Renal cortex interstitium (tissue), 11 donors: ENCODE measurements at regions not wholly inside any gene's neighbourhood (a gene's known extent, or its start where the extent isn't known, plus 50 kb on each side); places are given as distances from the start of the nearest gene placed in this dataset.

Source experiments
- DNase-seq, 11 donors: peaks; one replicate each; pipeline ENCODE4 v3.0.0-alpha.2; 2013; ENCODE audit warnings: low read depth in 9 of 11, low spot score in 4 of 11; ENCODE audit errors: extremely low read depth in 1 of 11

DNA sequence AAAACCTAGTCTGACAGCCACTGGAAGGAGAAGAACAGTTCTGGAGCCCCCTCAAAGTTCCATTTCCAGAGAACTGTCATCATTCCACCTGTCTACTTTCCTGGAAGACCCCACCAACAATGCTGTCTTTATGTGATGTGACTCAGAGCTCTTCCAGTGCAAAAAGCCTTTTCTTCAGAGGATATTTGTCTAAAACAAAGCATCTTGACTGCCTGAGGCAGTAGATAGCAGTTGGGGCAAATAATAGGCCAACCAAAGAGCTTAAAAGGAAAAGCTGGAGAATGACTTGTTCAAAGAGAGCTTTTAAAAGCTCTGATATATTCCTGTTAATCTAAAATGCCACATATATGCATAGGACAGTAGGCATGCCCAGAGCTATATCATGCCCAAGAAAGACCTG, 62.6 kb downstream of the MIS18A start:
- no peak for DNase-seq

DNA sequence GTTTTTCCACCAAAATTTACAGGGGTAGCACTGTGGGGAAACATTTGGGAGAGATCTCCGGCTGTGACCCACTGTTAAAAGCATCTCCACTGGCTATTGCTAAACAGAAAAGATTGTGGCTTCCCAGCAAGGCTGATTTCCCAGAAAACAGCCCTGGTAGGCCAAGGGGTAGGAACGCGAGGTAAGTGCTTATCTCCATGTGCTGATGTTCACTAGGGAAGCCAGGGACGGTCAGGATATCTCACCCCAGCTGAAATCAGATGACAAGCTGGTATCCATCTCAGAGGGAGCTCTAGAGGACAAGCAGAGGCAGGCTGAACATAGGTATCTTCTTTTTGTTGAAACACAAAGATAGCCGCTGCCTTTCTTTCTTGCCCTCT, 63.6 kb downstream of the MIS18A start:
- DNase-seq: no peak

DNA sequence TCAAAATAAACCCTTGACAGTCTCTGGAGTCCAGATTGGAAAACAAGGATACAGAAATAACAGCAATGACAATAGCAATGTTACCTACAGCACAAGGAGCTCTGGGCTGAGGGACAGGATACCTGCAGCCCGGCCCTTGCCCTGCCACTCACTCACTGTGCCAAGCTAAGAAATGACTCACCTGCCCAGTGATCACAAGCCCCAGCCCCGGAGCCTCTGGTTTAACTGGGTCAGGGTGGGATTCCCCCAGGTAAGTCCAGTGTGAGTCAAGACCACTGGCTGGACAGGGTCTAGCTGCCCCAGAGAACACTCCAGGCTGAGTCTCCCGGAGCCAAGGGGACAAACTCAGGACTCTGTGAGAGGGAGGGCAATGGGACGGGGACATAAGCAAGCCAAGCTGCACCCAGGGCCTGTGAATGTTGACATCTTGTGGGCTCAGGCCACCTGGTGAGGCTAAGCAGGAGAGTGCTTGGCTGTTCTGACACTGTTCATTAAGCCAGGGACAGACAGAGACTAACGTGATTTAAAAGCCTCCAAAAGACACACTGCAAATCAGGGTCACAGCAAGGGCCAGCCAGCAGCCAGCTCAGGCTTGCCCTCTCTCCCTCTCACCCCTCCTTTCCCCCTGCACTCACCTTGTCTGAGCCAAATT, 64.1 kb downstream of the MIS18A start:
- no peak for DNase-seq

DNA sequence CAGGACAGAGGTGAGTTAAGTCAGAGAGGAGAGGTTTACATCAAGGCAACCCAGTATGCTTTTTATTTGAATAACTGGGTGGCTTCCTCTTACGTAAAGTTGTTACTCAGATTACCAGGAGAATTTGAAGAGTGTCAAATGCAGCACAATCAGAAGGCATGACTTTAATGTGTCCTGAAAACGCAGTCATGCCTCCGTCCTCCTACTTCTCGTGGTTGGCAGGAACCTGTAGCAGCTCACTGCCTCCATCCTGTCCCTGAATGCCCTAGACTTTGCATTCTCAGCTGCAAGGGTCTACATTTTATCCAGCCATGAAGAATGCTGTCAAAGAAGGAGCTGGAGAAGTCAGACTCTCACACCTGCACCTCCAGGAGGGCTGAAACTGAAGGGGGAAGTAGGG, 66.7 kb downstream of the MIS18A start:
- DNase-seq: no peak

DNA sequence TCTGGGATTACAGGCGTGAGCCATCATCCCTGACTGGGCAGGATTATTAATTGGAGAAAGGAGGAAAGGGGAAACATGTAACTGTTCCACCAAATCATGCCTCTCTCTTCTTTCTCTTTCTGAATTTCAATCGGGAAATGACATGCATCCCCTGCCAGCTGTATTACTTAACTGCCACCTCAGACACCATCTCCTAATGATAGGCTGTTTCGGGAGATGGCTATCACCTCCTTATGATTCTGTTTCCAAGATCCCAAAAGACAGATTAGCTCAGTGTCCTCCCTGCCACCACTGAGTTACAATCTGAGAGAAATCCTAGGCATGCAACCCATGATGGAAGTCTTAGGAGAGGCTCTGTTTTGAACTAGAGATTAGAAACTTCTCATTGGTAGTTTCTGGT, 67.5 kb downstream of the MIS18A start:
- no peak for DNase-seq

DNA sequence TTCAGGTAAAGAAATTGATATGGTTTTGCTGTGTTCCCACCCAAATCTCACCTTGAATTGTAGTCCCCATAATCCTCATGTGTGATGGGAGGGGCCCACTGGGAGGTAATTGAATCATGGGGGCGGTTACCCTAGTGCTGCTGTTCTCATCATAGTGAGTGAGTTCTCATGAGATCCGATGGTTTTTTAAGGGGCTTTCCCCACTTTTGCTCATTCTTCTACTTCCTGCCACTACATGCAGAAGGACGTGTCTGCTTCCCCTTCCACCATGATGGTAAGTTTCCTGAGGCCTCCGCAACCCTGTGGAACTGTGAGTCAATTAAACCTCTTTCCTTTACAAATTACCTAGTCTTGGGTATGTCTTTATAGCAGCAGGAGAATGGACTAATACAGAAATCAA, 69.3 kb downstream of the MIS18A start:
- no peak for DNase-seq

DNA sequence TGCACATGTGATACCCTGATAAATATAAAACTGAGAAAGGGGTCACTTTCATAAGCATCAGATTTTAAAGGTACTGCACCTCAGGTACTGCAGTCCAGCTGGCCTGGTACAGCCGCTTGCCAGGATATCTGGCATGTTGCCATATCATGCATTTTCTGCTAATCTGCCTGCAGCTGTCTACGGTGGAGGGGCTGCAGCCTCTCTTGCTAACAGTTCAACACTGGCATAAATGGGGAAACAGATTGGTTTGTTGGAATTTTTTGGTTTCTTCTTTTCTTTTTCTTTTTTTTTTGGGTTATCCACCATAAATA, 71.5 kb downstream of the MIS18A start:
- no peak for DNase-seq

DNA sequence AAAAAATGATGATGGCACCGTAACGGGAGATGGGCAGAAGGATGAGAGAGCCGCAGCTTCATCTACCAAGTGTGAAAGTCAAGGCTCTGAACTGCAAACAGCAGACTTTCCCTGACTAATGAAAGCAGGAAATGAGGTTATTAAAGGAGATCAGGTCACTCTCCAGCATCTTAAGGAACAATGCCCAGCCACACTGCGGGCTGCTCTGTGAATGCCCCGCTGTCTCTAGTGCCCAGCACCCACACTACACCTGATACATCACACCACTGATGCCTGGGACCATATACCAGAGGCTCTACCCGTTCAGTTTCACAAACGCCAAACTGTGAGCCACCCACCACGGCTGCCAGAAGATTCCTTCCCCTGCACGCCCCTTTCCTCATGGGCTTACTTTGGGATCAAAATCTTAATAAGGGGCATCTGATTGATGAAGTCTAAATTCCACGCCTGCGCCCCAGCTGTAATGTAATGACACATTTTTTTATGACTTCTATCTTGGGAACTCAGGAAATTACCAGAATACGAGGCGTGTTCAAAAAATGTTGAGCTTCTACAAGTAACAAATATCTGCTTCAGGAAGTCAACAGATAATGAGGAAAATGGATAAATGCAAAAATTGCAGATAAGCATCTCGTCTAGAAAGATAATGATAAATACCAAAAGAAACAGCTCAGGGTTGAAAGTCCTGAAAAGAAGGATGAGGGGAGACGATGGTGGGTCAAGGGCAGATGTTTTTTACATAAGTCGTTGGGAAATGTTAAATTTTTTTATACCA, 72.0 kb downstream of the MIS18A start:
- DNase-seq: no peak

DNA sequence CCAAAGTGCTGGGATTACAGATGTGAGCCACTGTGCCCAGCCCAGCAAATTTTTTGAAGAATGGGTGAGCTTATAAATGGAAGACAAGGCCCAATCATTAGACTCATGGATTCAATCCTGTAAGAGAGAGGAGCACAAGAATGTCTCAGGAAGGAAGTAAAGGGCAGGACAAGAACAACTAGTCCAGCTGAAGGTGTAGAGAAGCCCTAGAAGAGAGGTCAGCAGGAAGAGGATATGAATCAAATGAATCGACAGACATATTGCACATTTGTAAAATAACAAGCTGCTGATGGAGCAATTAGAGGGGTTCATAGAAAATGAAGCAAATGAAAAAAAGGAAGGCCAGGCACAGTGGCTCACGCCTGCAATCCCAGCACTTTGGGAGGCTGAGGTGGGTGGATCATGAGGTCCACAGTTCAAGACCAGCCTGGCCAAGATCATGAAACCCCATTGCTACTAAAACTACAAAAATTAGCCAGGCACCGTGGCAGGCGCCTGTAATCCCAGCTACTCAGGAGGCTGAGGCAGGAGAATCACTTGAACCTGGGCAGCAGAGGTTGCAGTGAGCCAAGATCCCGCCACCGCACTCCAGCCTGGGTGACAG, 74.9 kb downstream of the MIS18A start:
- DNase-seq: no peak

DNA sequence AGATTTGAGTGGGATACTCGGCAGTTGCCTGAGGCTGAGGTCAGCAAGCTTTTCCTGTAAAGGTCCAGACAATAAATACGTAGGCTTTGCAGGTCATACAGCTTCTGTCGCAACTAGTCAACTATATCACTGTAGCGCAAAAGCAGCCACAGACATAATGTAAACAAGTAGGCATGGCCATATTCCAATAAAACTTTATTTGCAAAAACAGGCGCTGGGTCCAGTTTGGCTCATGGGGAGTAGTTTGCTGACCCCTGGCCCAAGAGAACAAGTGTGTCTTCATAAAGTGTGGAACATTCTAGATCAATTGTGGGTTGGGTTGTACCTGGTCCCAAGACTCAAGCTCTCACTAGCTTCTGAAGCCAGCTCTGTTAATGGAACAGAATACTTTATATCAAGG, 78.8 kb downstream of the MIS18A start:
- no peak for DNase-seq

DNA sequence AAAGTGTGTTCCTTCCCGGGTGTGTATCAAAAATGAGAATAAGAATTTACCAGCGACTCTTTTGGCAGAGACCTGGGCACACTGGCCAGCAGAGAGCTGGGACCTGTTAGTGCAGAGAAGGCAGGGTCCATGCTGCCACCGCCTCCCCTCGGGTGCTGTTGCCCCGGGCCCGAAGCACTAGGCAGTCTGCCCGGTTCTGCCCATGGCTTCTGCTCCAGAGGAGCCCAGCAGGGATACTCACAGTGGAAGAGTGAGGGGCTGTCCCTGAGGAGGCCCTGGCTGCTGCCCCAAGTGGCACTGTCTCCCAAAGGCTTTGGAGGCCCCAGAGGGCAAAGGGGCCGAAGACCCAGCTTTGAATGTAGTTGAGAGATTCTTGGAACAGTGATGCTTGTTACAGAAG, 80.5 kb downstream of the MIS18A start:
- DNase-seq: no peak

DNA sequence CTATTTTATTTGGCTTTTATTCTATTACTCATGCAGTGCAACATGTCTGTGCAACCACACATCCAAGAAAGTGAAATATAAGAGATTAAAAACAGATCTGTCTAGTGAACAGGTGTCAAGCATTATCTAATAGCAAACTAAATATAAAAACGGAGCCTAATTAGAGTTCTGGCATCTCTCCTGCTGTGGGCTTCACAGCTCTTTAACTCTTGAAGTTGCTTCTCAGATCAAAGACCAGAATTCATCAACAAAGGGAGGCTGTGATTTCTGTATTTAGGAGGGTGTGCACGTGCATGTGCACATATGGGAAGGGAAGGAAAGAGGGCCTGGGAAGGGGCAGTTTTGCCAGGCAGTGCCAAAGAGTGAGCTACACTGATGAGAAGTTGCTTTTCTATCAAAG, 81.0 kb downstream of the MIS18A start:
- DNase-seq: no peak

DNA sequence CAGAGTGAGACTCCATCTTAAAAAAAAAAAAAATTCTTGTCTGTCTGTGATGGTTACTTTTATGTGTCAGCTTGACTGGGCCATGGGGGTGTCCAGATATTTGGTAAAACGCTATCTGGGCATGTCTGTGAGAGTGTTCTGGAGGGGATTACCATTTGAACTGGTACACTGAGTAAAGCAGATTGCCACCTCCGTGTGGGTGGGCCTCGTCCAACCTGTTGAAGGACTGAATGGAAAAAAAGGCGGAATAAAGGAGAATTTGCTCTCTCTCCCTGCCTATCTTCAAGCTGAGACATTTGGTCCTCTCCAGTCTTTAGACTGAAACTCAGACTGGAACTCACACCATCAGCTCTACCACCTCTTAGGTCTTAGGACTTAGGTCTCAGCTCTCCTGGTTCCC, 82.8 kb downstream of the MIS18A start:
- DNase-seq: no peak

DNA sequence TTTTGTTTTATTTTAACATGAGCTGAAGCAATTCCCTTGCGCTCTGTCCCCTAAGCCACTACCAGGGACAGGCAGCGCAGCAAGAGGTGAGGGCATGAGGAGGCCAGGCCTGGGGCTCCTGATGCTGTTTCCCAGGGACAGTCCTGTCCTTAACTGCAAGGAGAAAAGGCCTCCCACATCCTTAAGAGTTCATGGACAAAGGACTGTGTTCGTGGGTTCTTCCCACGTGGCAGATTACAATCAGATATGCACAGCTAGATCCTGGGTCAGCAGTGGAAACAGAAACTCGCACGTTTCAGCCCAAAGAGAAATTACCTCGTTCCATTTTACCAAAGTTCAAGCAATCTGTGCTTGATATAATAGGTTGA, 85.8 kb downstream of the MIS18A start:
- DNase-seq: no peak

DNA sequence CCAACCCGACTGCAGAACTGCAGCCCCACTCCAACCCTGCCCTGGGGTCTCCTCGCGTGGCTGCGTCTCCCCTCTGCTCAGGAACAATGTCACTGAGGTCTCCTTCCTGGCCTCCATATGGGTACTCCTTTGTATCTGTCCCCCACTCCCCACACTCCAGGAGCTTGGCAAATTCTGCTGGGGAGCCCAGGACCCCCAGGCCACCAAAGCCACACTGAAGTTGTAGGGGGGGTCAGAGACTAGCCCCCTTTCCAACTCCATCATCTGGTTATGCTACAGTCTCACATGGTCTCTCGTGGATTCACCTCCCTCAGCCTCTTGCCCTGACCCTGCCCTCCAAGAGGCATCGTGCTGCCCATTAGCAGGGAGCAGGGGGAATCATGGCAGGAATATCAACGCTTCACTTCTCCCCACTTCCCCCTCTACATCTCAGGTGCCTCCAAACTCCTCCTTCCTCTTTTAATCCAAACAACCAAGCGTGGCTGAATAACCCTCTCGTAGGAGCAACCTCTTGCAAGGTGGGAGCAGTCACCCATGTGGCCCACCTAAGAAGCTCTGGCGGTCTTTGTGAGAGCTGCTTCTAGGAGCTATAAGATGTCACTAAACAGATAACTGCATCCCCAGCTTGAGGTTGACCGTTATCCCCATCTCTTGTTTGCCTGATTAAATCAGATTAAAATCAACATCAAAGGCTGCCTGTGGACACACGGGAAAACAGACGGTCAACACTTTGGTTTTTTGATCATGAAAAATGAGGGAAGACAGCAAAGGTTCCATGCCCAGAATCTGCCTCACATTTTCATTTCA, 86.4 kb downstream of the MIS18A start:
- DNase-seq: no peak

DNA sequence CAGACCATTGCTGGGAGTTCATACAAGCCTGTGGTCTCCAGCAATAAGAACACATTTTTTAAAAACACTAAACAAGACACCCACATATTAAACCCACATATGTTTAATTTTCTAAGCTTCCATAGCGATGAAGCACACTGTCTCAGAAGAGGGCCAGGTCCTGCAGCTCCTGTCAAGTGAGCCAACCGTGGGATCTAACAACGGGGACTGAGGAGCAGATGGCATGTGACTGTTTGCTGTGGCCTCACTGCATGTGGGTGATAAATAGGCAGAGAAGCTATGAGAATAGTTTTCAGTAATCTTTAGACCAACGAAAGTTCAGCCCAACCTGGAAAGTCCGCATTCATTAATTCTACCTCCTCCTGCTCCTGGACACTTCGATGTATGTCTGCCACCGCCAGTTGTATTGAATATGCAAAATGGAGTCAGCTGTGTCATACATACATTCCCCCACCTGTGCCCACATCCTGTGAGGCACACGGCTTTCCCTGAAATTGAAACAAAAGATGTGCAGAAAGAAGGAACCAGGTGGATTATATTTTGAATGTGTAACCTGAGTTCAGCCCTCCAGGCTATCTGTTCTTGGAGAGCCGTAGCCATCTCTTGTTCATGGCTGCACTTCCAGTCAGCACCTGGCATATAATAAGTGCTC, 88.2 kb downstream of the MIS18A start:
- no peak for DNase-seq

DNA sequence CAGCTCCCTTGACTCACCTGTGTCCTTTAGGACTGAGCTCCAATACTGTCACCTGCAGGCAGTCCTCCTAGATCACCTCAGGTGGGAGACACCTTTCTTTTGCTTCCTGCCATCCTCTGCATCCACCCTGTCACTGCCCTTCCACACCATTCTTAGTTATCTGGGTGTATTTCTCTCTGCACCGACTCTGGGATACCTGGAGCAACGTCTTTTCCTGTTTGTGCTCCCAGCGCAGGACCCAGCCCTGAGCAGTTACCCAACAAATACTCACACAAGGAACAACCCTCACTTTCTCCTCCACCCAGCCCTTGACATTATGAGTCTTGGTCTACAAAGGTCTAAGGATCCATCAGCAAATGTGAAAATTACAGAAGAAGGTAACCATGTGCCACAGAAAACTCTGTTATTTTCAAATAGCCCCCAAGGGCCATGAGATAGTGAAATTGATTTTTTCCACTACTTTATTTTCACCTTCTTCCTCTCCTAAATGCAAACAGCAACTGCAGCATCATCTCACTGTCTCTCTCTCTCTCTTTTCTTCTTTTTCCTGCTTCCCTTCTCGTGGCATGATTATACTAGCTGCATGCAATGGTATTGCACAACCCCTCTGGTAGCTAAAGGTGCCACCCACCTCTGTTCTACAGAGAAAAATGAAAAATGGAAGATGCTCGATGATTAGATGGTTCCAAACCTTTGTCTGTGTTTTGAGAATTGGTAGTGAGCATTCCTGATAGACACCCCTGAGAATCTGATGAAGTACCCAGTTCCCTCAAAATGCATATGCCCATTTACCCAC, 89.0 kb downstream of the MIS18A start:
- no peak for DNase-seq

DNA sequence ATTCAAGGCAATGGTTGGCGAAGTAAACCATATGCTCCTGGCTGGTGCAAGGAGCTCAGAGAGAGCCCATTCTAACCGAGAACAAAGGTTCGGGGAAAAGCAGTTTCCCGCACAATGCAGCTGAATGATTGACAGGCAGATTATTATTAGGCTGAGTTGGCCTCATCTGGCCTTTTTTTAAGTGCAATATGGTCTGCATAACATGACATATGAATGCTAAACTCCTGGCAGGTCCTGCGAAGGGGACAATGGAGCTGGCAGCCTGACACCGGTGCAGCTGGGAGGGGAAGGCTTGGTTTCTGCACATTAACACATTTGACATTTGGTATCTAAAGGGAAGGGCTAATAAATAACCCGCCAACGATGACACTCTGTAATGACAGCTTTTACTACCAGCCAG, 92.0 kb downstream of the MIS18A start:
- DNase-seq: no peak

DNA sequence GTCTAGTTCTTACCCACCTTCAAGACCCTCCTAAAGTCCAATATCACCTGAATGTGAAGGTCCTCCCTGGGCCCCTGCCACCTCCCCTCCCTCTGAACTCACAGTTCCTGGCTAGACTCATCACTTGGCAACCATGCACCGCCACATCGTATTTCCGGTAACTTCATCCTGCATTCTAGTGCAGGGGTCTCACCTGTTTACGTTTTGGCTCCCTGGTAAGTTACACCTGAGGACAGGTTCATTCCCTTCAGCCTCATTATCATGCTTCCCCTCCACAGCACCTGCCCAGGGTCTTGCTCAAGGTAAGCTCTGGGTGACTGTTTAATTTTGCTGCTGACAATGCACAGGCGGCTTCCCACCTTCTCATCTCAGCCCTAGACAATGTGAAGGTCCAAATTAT, 93.1 kb downstream of the MIS18A start:
- no peak for DNase-seq
